Fibroblast of the aortic adventitia (primary cell): ENCODE measurements at regions not wholly inside any gene's neighbourhood (a gene's known extent, or its start where the extent isn't known, plus 50 kb on each side); places are given as distances from the start of the nearest gene placed in this dataset.
A peak's percentile ranks its signal among the peaks of the same experiment; 100 is the strongest.
"Not testable (repeated sequence)": the region's sequence is repeated elsewhere in the genome, so short reads cannot be mapped to it uniquely, and the experiment has no call there.

Experiments
- DNase-seq: peaks from one replicate; pipeline ENCODE4 v3.0.0-alpha.2; 2010; ENCODE audit warnings: low read depth
- H3K4me3 ChIP-seq: 2 replicates; pipeline ENCODE4 v1.5.1; 2011; ENCODE audit warnings: low read depth, mild to moderate bottlenecking, control low read depth, low read length, moderate library complexity
- TF ChIP-seq, protein P1 (sequence below): IDR thresholded peaks from 2 replicates; pipeline ENCODE4 v1.5.1; 2011; ENCODE audit warnings: mild to moderate bottlenecking, low read length, control low read depth, inconsistent platforms; ENCODE audit not compliant: insufficient read depth

DNA sequence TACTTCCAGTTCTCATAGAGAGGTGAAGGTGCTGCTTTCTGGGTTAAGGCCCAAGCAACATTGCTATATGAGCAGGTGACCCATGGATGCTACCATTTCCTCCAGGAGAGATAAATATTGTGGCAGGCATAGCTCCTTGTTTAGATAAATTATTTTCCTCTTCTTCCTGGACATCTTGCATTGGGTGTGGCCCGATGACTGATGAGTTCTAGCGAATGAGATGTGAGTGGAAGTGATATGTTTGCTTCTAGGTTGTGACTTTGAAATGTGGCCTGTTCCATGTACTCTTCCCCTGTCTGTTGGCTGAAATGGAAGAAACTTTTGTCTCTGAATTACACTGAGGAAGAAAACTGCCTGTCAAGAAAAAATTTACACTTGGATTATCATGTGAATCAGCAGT lies 101.7 kb upstream of the FMN2 start:
- no peak overlapping the region for H3K4me3 ChIP-seq
- DNase-seq = no peak
- TF ChIP-seq, protein P1, sequence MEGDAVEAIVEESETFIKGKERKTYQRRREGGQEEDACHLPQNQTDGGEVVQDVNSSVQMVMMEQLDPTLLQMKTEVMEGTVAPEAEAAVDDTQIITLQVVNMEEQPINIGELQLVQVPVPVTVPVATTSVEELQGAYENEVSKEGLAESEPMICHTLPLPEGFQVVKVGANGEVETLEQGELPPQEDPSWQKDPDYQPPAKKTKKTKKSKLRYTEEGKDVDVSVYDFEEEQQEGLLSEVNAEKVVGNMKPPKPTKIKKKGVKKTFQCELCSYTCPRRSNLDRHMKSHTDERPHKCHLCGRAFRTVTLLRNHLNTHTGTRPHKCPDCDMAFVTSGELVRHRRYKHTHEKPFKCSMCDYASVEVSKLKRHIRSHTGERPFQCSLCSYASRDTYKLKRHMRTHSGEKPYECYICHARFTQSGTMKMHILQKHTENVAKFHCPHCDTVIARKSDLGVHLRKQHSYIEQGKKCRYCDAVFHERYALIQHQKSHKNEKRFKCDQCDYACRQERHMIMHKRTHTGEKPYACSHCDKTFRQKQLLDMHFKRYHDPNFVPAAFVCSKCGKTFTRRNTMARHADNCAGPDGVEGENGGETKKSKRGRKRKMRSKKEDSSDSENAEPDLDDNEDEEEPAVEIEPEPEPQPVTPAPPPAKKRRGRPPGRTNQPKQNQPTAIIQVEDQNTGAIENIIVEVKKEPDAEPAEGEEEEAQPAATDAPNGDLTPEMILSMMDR = no peak

DNA sequence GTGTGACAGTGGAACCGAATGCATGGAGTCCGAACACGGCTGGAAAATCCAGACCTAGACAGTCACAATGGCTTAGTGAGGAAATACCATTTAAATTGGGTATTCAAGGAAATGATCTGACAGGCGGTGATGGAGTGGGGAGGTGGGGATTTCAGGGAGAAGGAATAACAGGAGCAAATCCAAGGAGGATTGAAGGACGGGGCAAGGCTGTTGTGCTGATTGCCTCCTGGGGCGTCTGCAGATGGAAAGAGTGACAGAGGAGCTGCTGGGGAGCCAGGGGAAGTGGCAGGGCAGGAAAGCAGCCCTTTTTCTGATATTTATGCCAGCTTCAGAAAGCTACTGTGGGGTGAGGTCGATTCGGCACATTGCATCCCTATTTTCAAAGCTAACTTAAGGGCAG lies 99.1 kb upstream of the FMN2 start:
- not testable (repeated sequence) for DNase-seq, H3K4me3 ChIP-seq

DNA sequence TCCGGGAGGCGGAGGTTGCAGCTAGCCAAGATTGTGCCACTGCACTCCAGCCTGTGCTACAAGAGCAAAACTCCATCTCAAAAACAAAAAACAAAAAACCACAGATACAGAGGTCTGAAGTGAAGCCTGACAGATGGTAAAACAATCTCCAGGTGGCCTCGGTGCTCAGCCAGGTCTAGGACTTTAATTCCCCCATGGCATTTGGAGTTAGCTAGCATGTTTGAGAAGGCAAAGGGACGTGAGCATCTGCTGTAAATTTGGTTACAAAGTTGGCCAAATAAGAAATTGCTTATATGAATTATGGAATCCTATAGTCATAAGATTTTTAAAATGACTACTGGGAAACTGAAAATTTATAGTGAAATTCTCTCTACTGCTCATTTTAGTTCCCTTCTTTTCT lies 98.3 kb upstream of the FMN2 start:
- no peak for DNase-seq
- TF ChIP-seq, protein P1 = no peak
- no peak overlapping the region for H3K4me3 ChIP-seq

DNA sequence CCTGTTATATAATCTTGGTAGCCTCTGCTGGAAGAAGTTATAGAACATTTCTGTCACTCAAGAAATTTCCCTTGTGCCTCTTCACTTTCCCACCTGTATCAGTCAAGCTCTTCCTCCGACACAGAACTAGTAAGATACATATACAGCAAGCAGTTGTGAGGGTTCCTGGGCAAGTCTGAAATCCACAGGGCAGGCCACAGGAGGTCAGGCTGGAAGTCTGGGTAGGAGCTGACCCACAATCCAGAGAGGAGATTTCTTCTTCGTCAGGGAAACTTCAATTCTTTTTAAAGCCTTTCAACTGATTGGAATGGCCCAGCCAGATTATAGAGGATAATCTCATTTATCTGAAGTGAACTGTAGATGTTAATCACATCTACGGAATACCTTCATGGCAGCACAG lies 96.4 kb upstream of the FMN2 start:
- no peak overlapping the region for H3K4me3 ChIP-seq
- TF ChIP-seq, protein P1 = no peak
- no peak for DNase-seq

GRCh38 chr1:239997160-239997514 lies 94.5 kb upstream of the FMN2 start:
- H3K4me3 ChIP-seq = no peak overlapping the region
- TF ChIP-seq, protein P1 = no peak

GRCh38 chr1:239997515-239998311 lies 94.0 kb upstream of the FMN2 start:
- TF ChIP-seq, protein P1 = no peak
- peak overlapping the region; percentile 38 for H3K4me3 ChIP-seq
- DNase-seq = no peak

More at GRCh38 chr1:239997160-239997514, 94.5 kb upstream of the FMN2 start:
- no peak for DNase-seq

- TF ChIP-seq, protein P1 = no peak
- DNase-seq = no peak
- peak overlapping the region; percentile 38 for H3K4me3 ChIP-seq
Observed at GRCh38 chr1:239998312-239998649, 93.4 kb upstream of the FMN2 start.
